Testis (tissue), 2 donors: ENCODE measurements at regions not wholly inside any gene's neighbourhood (a gene's known extent, or its start where the extent isn't known, plus 50 kb on each side); places are given as distances from the start of the nearest gene placed in this dataset.

Experiments used
- DNase-seq: peaks from one replicate; pipeline ENCODE4 v3.0.0-alpha.2; 2019
- H3K27ac ChIP-seq, 2 donors: fragments of 200-600 bp; sonication (generic); one replicate each; pipeline ENCODE4 v1.5.1; 2019
- H3K27me3 ChIP-seq: fragments of 200-600 bp; sonication (generic); one replicate; pipeline ENCODE4 v1.5.1; 2019
- H3K36me3 ChIP-seq: fragments of 200-600 bp; sonication (generic); one replicate; pipeline ENCODE4 v1.5.1; 2017; ENCODE audit warnings: low read depth; ENCODE audit errors: missing control alignments
- H3K4me1 ChIP-seq: fragments of 200-600 bp; sonication (generic); one replicate; pipeline ENCODE4 v1.5.1; 2019
- H3K4me3 ChIP-seq, 2 donors: fragments of 200-600 bp; sonication (generic); one replicate each; pipeline ENCODE4 v1.5.1; 2017 to 2019
- H3K9me3 ChIP-seq: fragments of 200-600 bp; sonication (generic); one replicate; pipeline ENCODE4 v1.5.1; 2017
- CTCF ChIP-seq, 3 experiments: fragments of 450-650 bp in 2 of 3; fragments of 200-600 bp in 1 of 3; sonication (generic) in 1 of 3; IDR thresholded peaks; one replicate each; pipeline ENCODE4 v1.5.1; 2016 to 2019; ENCODE audit warnings: antibody characterized with exemption in 3 of 3, mild to moderate bottlenecking in 2 of 3, moderate library complexity in 1 of 3
- POLR2A ChIP-seq: fragments of 450-650 bp; IDR thresholded peaks from one replicate; pipeline ENCODE4 v1.6.1; 2017; ENCODE audit warnings: antibody characterized with exemption, mild to moderate bottlenecking, moderate library complexity
- WGBS, 2 donors: methylation state at CpG; one replicate each; pipeline ENCODE4 v1.1.5; 2018; 5-methylcytosine and 5-hydroxymethylcytosine counted together
- intact Hi-C: fragments of 100-400 bp; cut with DNase I; formaldehyde crosslinking; loops from one replicate; pipeline ENCODE4 v1.15.1; 2023; ENCODE audit warnings: low total_unique reads

- intact Hi-C loops: no loop called here
- Histone ChIP-seq H3K9me3 (no peaks in the 10 kb centered on the region), H3K4me3 (no peak overlapping the region), H3K4me1 (no peaks in the 10 kb centered on the region), H3K27me3 (no peaks in the 10 kb centered on the region), H3K27ac (no peak overlapping the region), H3K36me3 (no peaks in the 10 kb centered on the region)
- TF ChIP-seq POLR2A: no peak
- no peak for TF ChIP-seq CTCF (IDR thresholded peaks at IDR 0.05)
- 40 to 61% methylated on average over 1 of the region's 1 CpG for WGBS, 2 donors
- DNase-seq: no peak
These were observed 280.2 kb upstream of the FBXO33 start for GRCh38 chr14:39712293-39712999.

GRCh38 chr14:39704594-39704993 is 272.4 kb upstream of the FBXO33 start:
- DNase-seq: no peak
- H3K27ac ChIP-seq: no peak overlapping the region
- no peaks in the 10 kb centered on the region for H3K27me3 ChIP-seq
- no peaks in the 10 kb centered on the region for H3K36me3 ChIP-seq
- H3K4me1 ChIP-seq: no peaks in the 10 kb centered on the region
- intact Hi-C loops: no loop called here
- TF ChIP-seq CTCF (IDR thresholded peaks at IDR 0.05) (no peak), POLR2A (no peak)
- H3K4me3 ChIP-seq: no peak overlapping the region
- H3K9me3 ChIP-seq: no peaks in the 10 kb centered on the region
- 41 to 52% methylated on average over 2 of the region's 2 CpGs for WGBS, 2 donors

- DNase-seq: no peak
- 46 to 74% methylated on average over 2 of the region's 2 CpGs for WGBS, 2 donors
- H3K4me3 ChIP-seq: no peak overlapping the region
- H3K27ac ChIP-seq: no peak overlapping the region
- no peak for TF ChIP-seq CTCF (IDR thresholded peaks at IDR 0.05)
- TF ChIP-seq POLR2A: no peak
- intact Hi-C loops: no loop called here
- no peaks in the 10 kb centered on the region for H3K36me3 ChIP-seq
- no peaks in the 10 kb centered on the region for H3K4me1 ChIP-seq
- no peaks in the 10 kb centered on the region for H3K27me3 ChIP-seq
- H3K9me3 ChIP-seq: no peaks in the 10 kb centered on the region
These were observed 262.1 kb upstream of the FBXO33 start for GRCh38 chr14:39694341-39694740.

- Histone ChIP-seq H3K27me3 (no peaks in the 10 kb centered on the region), H3K4me3 (no peak overlapping the region), H3K27ac (no peak overlapping the region), H3K9me3 (no peaks in the 10 kb centered on the region), H3K36me3 (no peaks in the 10 kb centered on the region), H3K4me1 (no peaks in the 10 kb centered on the region)
- 73 to 79% methylated on average over 3 of the region's 3 CpGs for WGBS, 2 donors
- intact Hi-C loops: no loop called here
- TF ChIP-seq POLR2A (no peak), CTCF (IDR thresholded peaks at IDR 0.05) (no peak)
- DNase-seq: no peak
These were observed 251.5 kb upstream of the FBXO33 start for GRCh38 chr14:39683691-39684260.

GRCh38 chr14:39682582-39682981 is 250.3 kb upstream of the FBXO33 start:
- TF ChIP-seq CTCF (IDR thresholded peaks at IDR 0.05) (no peak), POLR2A (no peak)
- WGBS, 2 donors: 75 to 77% methylated on average over 3 of the region's 3 CpGs
- intact Hi-C loops: no loop called here
- H3K4me3 ChIP-seq: no peak overlapping the region
- H3K36me3 ChIP-seq: no peaks in the 10 kb centered on the region
- DNase-seq: no peak
- no peaks in the 10 kb centered on the region for H3K9me3 ChIP-seq
- no peaks in the 10 kb centered on the region for H3K4me1 ChIP-seq
- H3K27me3 ChIP-seq: no peaks in the 10 kb centered on the region
- H3K27ac ChIP-seq: no peak overlapping the region
